Panc1 (cell line): ENCODE measurements at regions not wholly inside any gene's neighbourhood (a gene's known extent, or its start where the extent isn't known, plus 50 kb on each side); places are given as distances from the start of the nearest gene placed in this dataset.

Experiments
- ATAC-seq: fragments of 200-7000 bp; cut with Tn5 transposase; 2 replicates; pipeline ENCODE4 v1.9.1; 2020; ENCODE audit warnings: mild to moderate bottlenecking, moderate library complexity
- BruUV-seq: library from RNA; stranded (reverse); fragments of 400-500 nt; replicated peaks from 2 replicates; lab custom pipeline; 2021; lab: Mats Ljungman, UMichigan
- CTCF ChIA-PET: fragments of 300-600 bp; sonication (Branson Sonifier 250); formaldehyde crosslinking; loops from one replicate; lab custom pipeline; 2022; ENCODE audit warnings: antibody characterized with exemption; lab: Charles Lee
- POLR2A ChIA-PET: fragments of 300-600 bp; sonication (Branson Sonifier 250); formaldehyde crosslinking; loops from one replicate; lab custom pipeline; 2022; ENCODE audit warnings: antibody characterized with exemption; lab: Charles Lee
- DNase-seq: peaks from one replicate; pipeline ENCODE4 v3.0.0-alpha.2; 2010; ENCODE audit warnings: low read depth, low spot score
- H3K27ac ChIP-seq: 2 replicates; pipeline ENCODE4 v1.5.1; 2011; ENCODE audit warnings: mild to moderate bottlenecking, low read length, inconsistent platforms
- H3K27me3 ChIP-seq: fragments of 200-500 bp; sonication (Bioruptor generic); 2 replicates; pipeline ENCODE4 v1.6.0; 2014; ENCODE audit warnings: low read length, inconsistent platforms; ENCODE audit not compliant: control insufficient read depth, insufficient read depth
- H3K36me3 ChIP-seq: fragments of 200-500 bp; sonication (Bioruptor generic); 2 replicates; pipeline ENCODE4 v1.5.1; 2014; ENCODE audit warnings: inconsistent platforms, mild to moderate bottlenecking, low read length, moderate library complexity; ENCODE audit not compliant: control insufficient read depth, insufficient read depth
- H3K4me1 ChIP-seq: 2 replicates; pipeline ENCODE4 v1.5.1; 2011; ENCODE audit warnings: inconsistent platforms, mild to moderate bottlenecking, low read length, moderate library complexity; ENCODE audit not compliant: control insufficient read depth, insufficient read depth
- H3K4me3 ChIP-seq, 2 experiments: 2 replicates each; pipeline ENCODE4 v1.5.1; 2011 to 2012; ENCODE audit warnings: low read depth in 2 of 2, low read length in 2 of 2, mild to moderate bottlenecking in 2 of 2, inconsistent platforms in 1 of 2, moderate library complexity in 1 of 2
- H3K9me3 ChIP-seq: fragments of 200-500 bp; sonication (Bioruptor generic); 2 replicates; pipeline ENCODE4 v1.5.1; 2014; ENCODE audit warnings: low read depth, mild to moderate bottlenecking, inconsistent platforms, low read length, moderate library complexity; ENCODE audit not compliant: control insufficient read depth, insufficient read depth
- POLR2AphosphoS5 ChIP-seq: IDR thresholded peaks from 2 replicates; pipeline ENCODE4 v1.6.1; 2012; ENCODE audit warnings: mild to moderate bottlenecking, low read depth, low read length, moderate library complexity
- SIN3A ChIP-seq: IDR thresholded peaks from 2 replicates; pipeline ENCODE4 v1.6.1; 2012; ENCODE audit warnings: low read depth, mild to moderate bottlenecking, low read length, moderate library complexity, borderline replicate concordance; ENCODE audit not compliant: insufficient read depth
- TCF7L2 ChIP-seq: IDR thresholded peaks from 2 replicates; pipeline ENCODE4 v1.6.1; 2011; ENCODE audit warnings: mild to moderate bottlenecking, low read depth, low read length, inconsistent platforms
- in situ Hi-C: cut with HindIII; loops from 2 replicates; pipeline ENCODE4 v1.10.0; 2016; ENCODE audit warnings: low sequenced_read_pairs, low pct_unique_long_range_greater_than_20kb
- intact Hi-C: fragments of 100-400 bp; cut with micrococcal nuclease; formaldehyde crosslinking; loops from one replicate; pipeline ENCODE4 v1.10.0; 2022; ENCODE audit not compliant: unreplicated experiment
- TF ChIP-seq, protein P1 (sequence below), 2 experiments: IDR thresholded peaks; 2 replicates each; pipeline ENCODE4 v1.6.1; 2011 to 2012; ENCODE audit warnings: low read depth in 2 of 2, control low read depth in 1 of 2, low read length in 1 of 2, mild to moderate bottlenecking in 1 of 2, moderate library complexity in 1 of 2; ENCODE audit not compliant: insufficient read depth in 1 of 2
- TF ChIP-seq, protein P2 (sequence below): fragments of 450-650 bp; IDR thresholded peaks from 2 replicates; pipeline ENCODE4 v1.5.1; 2017; ENCODE audit warnings: mild to moderate bottlenecking

DNA sequence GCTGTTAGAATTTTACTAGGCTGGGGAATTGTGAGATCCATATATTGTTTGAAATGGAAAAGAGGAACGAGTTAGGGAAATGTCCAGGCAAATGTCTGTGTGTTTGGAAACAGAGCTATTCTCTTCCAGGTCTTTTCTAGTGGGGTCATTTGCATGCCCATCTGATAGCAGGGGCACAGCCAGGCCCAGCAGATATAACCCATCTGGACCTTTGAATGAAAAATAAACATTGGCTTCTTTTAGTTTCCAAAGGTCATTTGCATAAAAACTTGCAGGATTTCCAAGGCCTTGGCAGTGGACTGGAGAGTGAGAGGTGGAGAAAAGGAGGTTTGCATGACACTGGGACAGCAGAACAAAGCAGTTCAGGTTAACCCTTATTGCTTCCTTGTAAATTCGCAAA lies 188.0 kb upstream of the GPR26 start:
- Histone ChIP-seq H3K36me3 (no peaks in the 10 kb centered on the region), H3K4me1 (no peaks in the 10 kb centered on the region), H3K9me3 (no peaks in the 10 kb centered on the region), H3K27ac (no peak overlapping the region), H3K4me3 (no peak overlapping the region), H3K27me3 (peaks cover 21% of the 10 kb centered on the region)
- ChIA-PET POLR2A (no interaction called here), CTCF (no interaction called here)
- in situ Hi-C loops: no loop called here
- ATAC-seq (no peak), DNase-seq (no peak)
- TF ChIP-seq, protein P1, sequence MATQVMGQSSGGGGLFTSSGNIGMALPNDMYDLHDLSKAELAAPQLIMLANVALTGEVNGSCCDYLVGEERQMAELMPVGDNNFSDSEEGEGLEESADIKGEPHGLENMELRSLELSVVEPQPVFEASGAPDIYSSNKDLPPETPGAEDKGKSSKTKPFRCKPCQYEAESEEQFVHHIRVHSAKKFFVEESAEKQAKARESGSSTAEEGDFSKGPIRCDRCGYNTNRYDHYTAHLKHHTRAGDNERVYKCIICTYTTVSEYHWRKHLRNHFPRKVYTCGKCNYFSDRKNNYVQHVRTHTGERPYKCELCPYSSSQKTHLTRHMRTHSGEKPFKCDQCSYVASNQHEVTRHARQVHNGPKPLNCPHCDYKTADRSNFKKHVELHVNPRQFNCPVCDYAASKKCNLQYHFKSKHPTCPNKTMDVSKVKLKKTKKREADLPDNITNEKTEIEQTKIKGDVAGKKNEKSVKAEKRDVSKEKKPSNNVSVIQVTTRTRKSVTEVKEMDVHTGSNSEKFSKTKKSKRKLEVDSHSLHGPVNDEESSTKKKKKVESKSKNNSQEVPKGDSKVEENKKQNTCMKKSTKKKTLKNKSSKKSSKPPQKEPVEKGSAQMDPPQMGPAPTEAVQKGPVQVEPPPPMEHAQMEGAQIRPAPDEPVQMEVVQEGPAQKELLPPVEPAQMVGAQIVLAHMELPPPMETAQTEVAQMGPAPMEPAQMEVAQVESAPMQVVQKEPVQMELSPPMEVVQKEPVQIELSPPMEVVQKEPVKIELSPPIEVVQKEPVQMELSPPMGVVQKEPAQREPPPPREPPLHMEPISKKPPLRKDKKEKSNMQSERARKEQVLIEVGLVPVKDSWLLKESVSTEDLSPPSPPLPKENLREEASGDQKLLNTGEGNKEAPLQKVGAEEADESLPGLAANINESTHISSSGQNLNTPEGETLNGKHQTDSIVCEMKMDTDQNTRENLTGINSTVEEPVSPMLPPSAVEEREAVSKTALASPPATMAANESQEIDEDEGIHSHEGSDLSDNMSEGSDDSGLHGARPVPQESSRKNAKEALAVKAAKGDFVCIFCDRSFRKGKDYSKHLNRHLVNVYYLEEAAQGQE (IDR thresholded peaks at IDR 0.05; ENCODE audit: insufficient read depth in 1 of 2, low read depth in 2 of 2, low read length in 1 of 2): no peak
- intact Hi-C loops: no loop called here
- BruUV-seq: no TSS peak

DNA sequence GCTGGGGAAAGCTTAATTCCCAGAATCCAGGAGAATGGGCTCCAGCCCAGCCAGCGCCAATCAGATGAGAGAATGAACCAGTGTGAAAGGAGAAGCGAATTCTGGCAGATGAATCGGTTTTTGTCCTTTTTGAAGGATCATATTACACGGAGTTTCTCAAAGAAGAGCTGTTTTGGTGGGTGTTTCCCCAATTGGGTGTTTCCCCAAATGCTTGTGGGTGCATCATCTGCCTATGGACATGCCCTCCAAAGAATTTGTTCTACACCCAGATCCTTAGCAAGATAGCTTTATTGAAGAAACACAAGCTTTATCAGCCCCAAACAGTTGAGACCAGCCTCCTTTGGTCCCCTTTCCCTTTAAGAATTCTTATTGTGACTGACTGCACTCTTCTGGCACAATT lies 186.5 kb upstream of the GPR26 start:
- ChIA-PET POLR2A (interaction anchor here (0.6 to 0.7 kb wide), 2 partner anchors 113 to 606 kb away, joined by 3 read pairs; no protein-coding TSS in a partner anchor), CTCF (interaction anchor here (0.5 kb wide), 1 partner anchor 1530 kb away, joined by 5 read pairs; no protein-coding TSS in a partner anchor)
- H3K4me3 ChIP-seq: no peak overlapping the region
- no peak for ATAC-seq
- H3K9me3 ChIP-seq: no peaks in the 10 kb centered on the region
- H3K4me1 ChIP-seq: no peaks in the 10 kb centered on the region
- no TSS peak for BruUV-seq
- intact Hi-C loops (no loop called here), in situ Hi-C loops (no loop called here)
- H3K27ac ChIP-seq: no peak overlapping the region
- no peaks in the 10 kb centered on the region for H3K36me3 ChIP-seq
- TF ChIP-seq, protein P2, sequence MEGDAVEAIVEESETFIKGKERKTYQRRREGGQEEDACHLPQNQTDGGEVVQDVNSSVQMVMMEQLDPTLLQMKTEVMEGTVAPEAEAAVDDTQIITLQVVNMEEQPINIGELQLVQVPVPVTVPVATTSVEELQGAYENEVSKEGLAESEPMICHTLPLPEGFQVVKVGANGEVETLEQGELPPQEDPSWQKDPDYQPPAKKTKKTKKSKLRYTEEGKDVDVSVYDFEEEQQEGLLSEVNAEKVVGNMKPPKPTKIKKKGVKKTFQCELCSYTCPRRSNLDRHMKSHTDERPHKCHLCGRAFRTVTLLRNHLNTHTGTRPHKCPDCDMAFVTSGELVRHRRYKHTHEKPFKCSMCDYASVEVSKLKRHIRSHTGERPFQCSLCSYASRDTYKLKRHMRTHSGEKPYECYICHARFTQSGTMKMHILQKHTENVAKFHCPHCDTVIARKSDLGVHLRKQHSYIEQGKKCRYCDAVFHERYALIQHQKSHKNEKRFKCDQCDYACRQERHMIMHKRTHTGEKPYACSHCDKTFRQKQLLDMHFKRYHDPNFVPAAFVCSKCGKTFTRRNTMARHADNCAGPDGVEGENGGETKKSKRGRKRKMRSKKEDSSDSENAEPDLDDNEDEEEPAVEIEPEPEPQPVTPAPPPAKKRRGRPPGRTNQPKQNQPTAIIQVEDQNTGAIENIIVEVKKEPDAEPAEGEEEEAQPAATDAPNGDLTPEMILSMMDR: no peak
- TF ChIP-seq SIN3A: no peak
- no peak for TF ChIP-seq TCF7L2
- TF ChIP-seq, protein P1 (IDR thresholded peaks at IDR 0.05; ENCODE audit: insufficient read depth in 1 of 2, low read depth in 2 of 2, low read length in 1 of 2): no peak
- TF ChIP-seq POLR2AphosphoS5: no peak
- peaks cover 23% of the 10 kb centered on the region for H3K27me3 ChIP-seq
- no peak for DNase-seq
